NT2/D1 (cell line): ENCODE measurements at regions not wholly inside any gene's neighbourhood (a gene's known extent, or its start where the extent isn't known, plus 50 kb on each side); places are given as distances from the start of the nearest gene placed in this dataset.

Experiments
- DNase-seq: peaks from one replicate; pipeline ENCODE4 v3.0.0-alpha.2; 2011; ENCODE audit warnings: low read depth, low spot score
- H3K27me3 ChIP-seq: 2 replicates; pipeline ENCODE4 v1.6.0; 2011; ENCODE audit warnings: mild to moderate bottlenecking; ENCODE audit not compliant: insufficient read length, insufficient read depth
- H3K36me3 ChIP-seq: 2 replicates; pipeline ENCODE4 v1.6.1; 2011; ENCODE audit warnings: mild to moderate bottlenecking, low read length, mixed read lengths; ENCODE audit not compliant: insufficient read depth, insufficient read length
- H3K4me1 ChIP-seq: 2 replicates; pipeline ENCODE4 v1.5.1; 2011; ENCODE audit not compliant: insufficient read depth, insufficient read length
- H3K4me3 ChIP-seq: 2 replicates; pipeline ENCODE4 v1.5.1; 2011; ENCODE audit warnings: low read depth; ENCODE audit not compliant: insufficient read length
- H3K9ac ChIP-seq: 2 replicates; pipeline ENCODE4 v1.6.0; 2011; ENCODE audit warnings: low read depth; ENCODE audit not compliant: insufficient read length
- H3K9me3 ChIP-seq: 2 replicates; pipeline ENCODE4 v1.5.1; 2011; ENCODE audit warnings: mild to moderate bottlenecking, low read length; ENCODE audit not compliant: insufficient read depth
- SUZ12 ChIP-seq: IDR thresholded peaks from 2 replicates; pipeline ENCODE4 v1.6.1; 2011; ENCODE audit not compliant: insufficient read length, insufficient read depth; ENCODE audit errors: extremely low read depth
- YY1 ChIP-seq: IDR thresholded peaks from 2 replicates; pipeline ENCODE4 v1.6.1; 2011; ENCODE audit not compliant: insufficient read length, insufficient read depth
- ZNF274 ChIP-seq: IDR thresholded peaks from 2 replicates; pipeline ENCODE4 v1.6.1; 2011; ENCODE audit warnings: mild to moderate bottlenecking, low read depth, low read length

GRCh38 chr9:119852390-119852789, 483.2 kb upstream of the BRINP1 start:
- no peaks in the 10 kb centered on the region for H3K4me1 ChIP-seq
- no peaks in the 10 kb centered on the region for H3K27me3 ChIP-seq
- DNase-seq, result no peak
- no peak overlapping the region for H3K9ac ChIP-seq
- H3K36me3 ChIP-seq, result no peaks in the 10 kb centered on the region
- H3K4me3 ChIP-seq, result no peak overlapping the region
- 0 out of 2 replicates have a peak, but pooled peaks cover 2% of the 10 kb centered on the region for H3K9me3 ChIP-seq
- TF ChIP-seq SUZ12, result no peak
- no peak for TF ChIP-seq YY1
- no peak for TF ChIP-seq ZNF274

- no peak overlapping the region for H3K9ac ChIP-seq
- no peaks in the 10 kb centered on the region for H3K27me3 ChIP-seq
- H3K4me1 ChIP-seq, result no peaks in the 10 kb centered on the region
- peaks cover 15% of the 10 kb centered on the region; the same call in 1 of the 2 replicates for H3K9me3 ChIP-seq
- H3K4me3 ChIP-seq, result no peak overlapping the region
- no peak for TF ChIP-seq YY1
- TF ChIP-seq ZNF274, result no peak
- no peak for TF ChIP-seq SUZ12
- H3K36me3 ChIP-seq, result no peaks in the 10 kb centered on the region
- DNase-seq, result no peak
These were observed 475.2 kb upstream of the BRINP1 start for GRCh38 chr9:119844431-119844830.

GRCh38 chr9:119841016-119841415, 471.8 kb upstream of the BRINP1 start:
- Histone ChIP-seq H3K36me3 (no peaks in the 10 kb centered on the region), H3K9ac (no peak overlapping the region), H3K4me3 (no peak overlapping the region), H3K4me1 (no peaks in the 10 kb centered on the region), H3K9me3 (no peaks in the 10 kb centered on the region), H3K27me3 (no peaks in the 10 kb centered on the region)
- no peak for DNase-seq
- no peak for TF ChIP-seq SUZ12
- no peak for TF ChIP-seq YY1
- TF ChIP-seq ZNF274, result no peak

- H3K4me3 ChIP-seq, result no peak overlapping the region
- H3K27me3 ChIP-seq, result peaks cover 4% of the 10 kb centered on the region
- no peak for DNase-seq
- no peaks in the 10 kb centered on the region for H3K36me3 ChIP-seq
- no peak overlapping the region for H3K9ac ChIP-seq
- H3K4me1 ChIP-seq, result peaks cover 3% of the 10 kb centered on the region
- no peaks in the 10 kb centered on the region for H3K9me3 ChIP-seq
- no peak for TF ChIP-seq SUZ12
- TF ChIP-seq ZNF274, result no peak
- TF ChIP-seq YY1, result no peak
These were observed 470.7 kb upstream of the BRINP1 start for GRCh38 chr9:119839888-119840287.

- no peaks in the 10 kb centered on the region for H3K36me3 ChIP-seq
- H3K27me3 ChIP-seq, result peaks cover 4% of the 10 kb centered on the region
- no peaks in the 10 kb centered on the region for H3K9me3 ChIP-seq
- no peak for DNase-seq
- TF ChIP-seq ZNF274 (no peak), YY1 (no peak), SUZ12 (no peak)
- H3K4me1 ChIP-seq, result peaks cover 3% of the 10 kb centered on the region
- H3K4me3 ChIP-seq, result no peak overlapping the region
- H3K9ac ChIP-seq, result no peak overlapping the region
These were observed 469.0 kb upstream of the BRINP1 start for GRCh38 chr9:119838210-119838609.

GRCh38 chr9:119836036-119836435, 466.8 kb upstream of the BRINP1 start:
- Histone ChIP-seq H3K9ac (no peak overlapping the region), H3K36me3 (no peaks in the 10 kb centered on the region), H3K9me3 (no peaks in the 10 kb centered on the region), H3K27me3 (peaks cover 4% of the 10 kb centered on the region), H3K4me3 (no peak overlapping the region), H3K4me1 (peaks cover 3% of the 10 kb centered on the region)
- no peak for TF ChIP-seq ZNF274
- no peak for TF ChIP-seq YY1
- TF ChIP-seq SUZ12, result no peak
- no peak for DNase-seq

- no peaks in the 10 kb centered on the region for H3K9me3 ChIP-seq
- no peak overlapping the region for H3K9ac ChIP-seq
- no peaks in the 10 kb centered on the region for H3K36me3 ChIP-seq
- no peak for TF ChIP-seq ZNF274
- no peak for TF ChIP-seq YY1
- TF ChIP-seq SUZ12, result no peak
- H3K27me3 ChIP-seq, result peaks cover 4% of the 10 kb centered on the region
- H3K4me1 ChIP-seq, result peaks cover 3% of the 10 kb centered on the region
- H3K4me3 ChIP-seq, result no peak overlapping the region
- no peak for DNase-seq
These were observed 464.9 kb upstream of the BRINP1 start for GRCh38 chr9:119834064-119834620.

GRCh38 chr9:119831309-119831708, 462.1 kb upstream of the BRINP1 start:
- H3K27me3 ChIP-seq, result peaks cover 4% of the 10 kb centered on the region
- H3K4me1 ChIP-seq, result peaks cover 3% of the 10 kb centered on the region
- H3K4me3 ChIP-seq, result no peak overlapping the region
- H3K36me3 ChIP-seq, result no peaks in the 10 kb centered on the region
- no peaks in the 10 kb centered on the region for H3K9me3 ChIP-seq
- no peak overlapping the region for H3K9ac ChIP-seq
- TF ChIP-seq SUZ12, result no peak
- TF ChIP-seq ZNF274, result no peak
- TF ChIP-seq YY1, result no peak
- DNase-seq, result no peak
